GM18499 (cell line): ENCODE measurements at regions not wholly inside any gene's neighbourhood (a gene's known extent, or its start where the extent isn't known, plus 50 kb on each side); places are given as distances from the start of the nearest gene placed in this dataset.
"Not testable (repeated sequence)": the region's sequence is repeated elsewhere in the genome, so short reads cannot be mapped to it uniquely, and the experiment has no call there.

Source experiments
- ATAC-seq: cut with Tn5 transposase; IDR thresholded peaks from one replicate; pipeline ENCODE4 v1.9.1; 2021; ENCODE audit warnings: moderate number of reproducible peaks; ENCODE audit not compliant: insufficient read depth, unreplicated experiment

GRCh38 chr1:56286506-56286905, 292.9 kb downstream of the PLPP3 start:
- no peak for ATAC-seq

GRCh38 chr1:56285554-56286402, 293.6 kb downstream of the PLPP3 start:
- ATAC-seq: no peak

GRCh38 chr1:56284928-56285327, 294.4 kb downstream of the PLPP3 start:
- ATAC-seq: no peak

GRCh38 chr1:56278061-56278460, 301.3 kb downstream of the PLPP3 start:
- no peak for ATAC-seq

GRCh38 chr1:56268519-56269140, 310.7 kb downstream of the PLPP3 start:
- no peak for ATAC-seq

- no peak for ATAC-seq
Observed at GRCh38 chr1:56267611-56268010, 311.8 kb downstream of the PLPP3 start.

GRCh38 chr1:56266359-56266758, 313.0 kb downstream of the PLPP3 start:
- no peak for ATAC-seq

- ATAC-seq: no peak
Observed at GRCh38 chr1:56265216-56265615, 314.1 kb downstream of the PLPP3 start.

GRCh38 chr1:56263908-56264307, 315.5 kb downstream of the PLPP3 start:
- no peak for ATAC-seq

- no peak for ATAC-seq
Observed at GRCh38 chr1:56258371-56258770, 321.0 kb downstream of the PLPP3 start.

- ATAC-seq: no peak
Observed at GRCh38 chr1:56257726-56258125, 321.6 kb downstream of the PLPP3 start.

GRCh38 chr1:56256153-56257000, 323.0 kb downstream of the PLPP3 start:
- no peak for ATAC-seq

GRCh38 chr1:56255516-56256152, 323.7 kb downstream of the PLPP3 start:
- no peak for ATAC-seq

GRCh38 chr1:56254130-56254529, 325.2 kb downstream of the PLPP3 start:
- no peak for ATAC-seq

- no peak for ATAC-seq
Observed at GRCh38 chr1:56250809-56251208, 328.6 kb downstream of the PLPP3 start.

- no peak for ATAC-seq
Observed at GRCh38 chr1:56249234-56249633, 330.1 kb downstream of the PLPP3 start.

- ATAC-seq: no peak
Observed at GRCh38 chr1:56248138-56248537, 331.2 kb downstream of the PLPP3 start.

GRCh38 chr1:56246726-56247125, 332.6 kb downstream of the PLPP3 start:
- not testable (repeated sequence) for ATAC-seq

- no peak for ATAC-seq
Observed at GRCh38 chr1:56240400-56240799, 339.0 kb downstream of the PLPP3 start.

- no peak for ATAC-seq
Observed at GRCh38 chr1:56237491-56238064, 341.8 kb downstream of the PLPP3 start.
